ENCODE measurements at regions not wholly inside any gene's neighbourhood (a gene's known extent, or its start where the extent isn't known, plus 50 kb on each side); places are given as distances from the start of the nearest gene placed in this dataset.

DNA sequence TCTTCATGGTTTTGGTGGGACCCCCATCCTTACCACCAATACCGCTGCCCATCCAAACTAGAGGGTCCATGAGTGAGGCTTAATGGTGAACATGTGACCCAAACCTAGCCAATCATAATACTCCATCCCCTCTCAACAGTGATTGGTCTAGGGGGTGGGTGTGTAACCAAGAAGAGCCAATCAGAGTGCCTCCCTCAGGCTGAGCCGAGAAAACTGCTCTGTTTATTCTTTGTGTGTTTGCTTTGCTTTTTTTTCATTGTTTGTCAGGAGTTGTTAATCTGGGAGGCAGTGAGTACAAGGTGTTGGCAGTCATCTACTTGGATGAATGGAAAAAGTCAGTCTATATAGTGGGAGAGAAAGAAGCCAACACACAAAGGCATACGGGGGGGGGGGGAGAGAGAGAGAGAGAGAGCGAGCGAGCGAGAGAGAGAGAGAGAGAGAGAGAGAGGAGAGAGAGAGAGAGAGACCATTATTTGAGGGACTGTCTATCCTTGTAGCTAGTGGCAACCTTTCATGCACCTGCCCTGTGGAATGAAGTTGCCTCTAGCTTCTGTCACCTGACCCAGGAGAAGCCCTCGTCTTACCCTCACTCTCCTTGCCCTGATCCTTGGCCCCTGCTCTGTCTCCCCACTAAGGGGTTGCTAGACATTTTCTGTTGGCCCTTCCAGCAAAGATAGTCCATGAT lies 441.7 kb downstream of the TYW1 start:
- CTCF ChIA-PET (ENCODE audit: partially characterized antibody): interaction anchor here (0.6 to 1.5 kb wide), 2 partner anchors 8 to 60 kb away, joined by 3 to 5 read pairs; no protein-coding TSS in a partner anchor
- Histone ChIP-seq H3K9me3 (ENCODE audit: insufficient read depth in 2 of 2, low read depth in 1 of 2, low read length in 1 of 2) (peaks cover 5 to 13% of the 10 kb centered on the region in 2 experiments; a peak in 3 of 4 replicates), H2BK5ac (ENCODE audit: low read depth, low read length) (no peak overlapping the region), H2AFZ (ENCODE audit: low read length) (peak overlapping the region; percentile 28; the same call in 1 of the 2 replicates), H3K4me3 (ENCODE audit: extremely low read depth in 1 of 4, insufficient read depth in 2 of 4, low read depth in 3 of 4, low read length in 4 of 4) (no peak overlapping the region), H3K18ac (ENCODE audit: extremely low read depth, low read length) (no peak overlapping the region), H3K4me2 (ENCODE audit: insufficient read depth in 1 of 2, low read depth in 2 of 2, low read length in 2 of 2) (no peak overlapping the region; a peak in 1 of 4 replicates), H2BK15ac (ENCODE audit: low read length) (no peak overlapping the region), H3K27me3 (replicated peaks in 1 of 4; ENCODE audit: control insufficient read depth in 3 of 4, extremely low read depth in 1 of 4, insufficient read depth in 3 of 4, low read length in 3 of 4) (no peaks in the 10 kb centered on the region), H4K20me1 (replicated peaks in 1 of 2; ENCODE audit: control insufficient read depth in 1 of 2, insufficient read depth in 2 of 2, low read length in 2 of 2) (no peaks in the 10 kb centered on the region), H2BK120ac (replicated peaks; ENCODE audit: low read depth, low read length) (no peak overlapping the region), H3K56ac (replicated peaks; ENCODE audit: insufficient read length, low read depth, low read length) (no peak overlapping the region), H3K14ac (ENCODE audit: insufficient read length) (no peak overlapping the region), H2BK12ac (ENCODE audit: low read depth, low read length) (no peak overlapping the region), H4K8ac (ENCODE audit: extremely low read depth, insufficient read depth, low read length) (no peak overlapping the region), H3K9ac (replicated peaks in 1 of 4; ENCODE audit: extremely low read depth in 1 of 4, low read depth in 3 of 4, low read length in 3 of 4) (no peak overlapping the region), H3K4ac (replicated peaks; ENCODE audit: insufficient read length, low read depth, low read length) (no peak overlapping the region), H4K91ac (replicated peaks; ENCODE audit: insufficient read length, low read length) (no peak overlapping the region), H2AK5ac (ENCODE audit: low read depth, low read length) (no peak overlapping the region), H3K23ac (ENCODE audit: insufficient read length) (no peak overlapping the region), H3K79me1 (ENCODE audit: low read depth, low read length) (no peaks in the 10 kb centered on the region), H3K27ac (ENCODE audit: low read depth, low read length) (no peak overlapping the region), H3K36me3 (ENCODE audit: control insufficient read depth in 2 of 4, insufficient read depth in 4 of 4, low read length in 3 of 4) (no peaks in the 10 kb centered on the region), H3K4me1 (replicated peaks in 1 of 4; ENCODE audit: control insufficient read depth in 3 of 4, insufficient read depth in 4 of 4, low read length in 3 of 4) (peaks cover 2 to 5% (median 4%) of the 10 kb centered on the region in 4 experiments; a peak in 6 of 7 replicates), H2BK20ac (ENCODE audit: low read length) (0 out of 2 replicates have a peak overlapping the region, but pooled peaks have one; percentile 43), H4K5ac (ENCODE audit: insufficient read length, low read depth, low read length) (no peak overlapping the region), H3K79me2 (ENCODE audit: control insufficient read depth in 1 of 2, insufficient read depth in 2 of 2, low read length in 2 of 2) (no peaks in the 10 kb centered on the region), H3K23me2 (ENCODE audit: low read depth, low read length) (no peaks in the 10 kb centered on the region)
- WGBS, 2 experiments (ENCODE audit: extremely low coverage in 1 of 2, insufficient coverage in 1 of 2, insufficient read length in 1 of 2, insufficient replicate concordance in 2 of 2, low coverage in 1 of 2, low lambda C conversion rate in 2 of 2, missing lambda C conversion rate in 1 of 2): 92% methylated on average over 3 of the region's 7 CpGs; no CpG with 5 or more reads in 1 of the 2 experiments
- POLR2A ChIA-PET (ENCODE audit: partially characterized antibody): interaction anchor here (1.0 to 1.4 kb wide), 3 partner anchors 24 to 46 kb away, joined by 3 to 4 read pairs (median 3); no protein-coding TSS in a partner anchor
- TF ChIP-seq JUND (IDR thresholded peaks at IDR 0.05; ENCODE audit: low read length) (peak; percentile 77), BACH1 (IDR thresholded peaks at IDR 0.05; ENCODE audit: low read length) (no peak)
- FAIRE-seq: no peak
- DNase-seq (ENCODE audit: low read depth in 1 of 2, low spot score in 2 of 2): no peak

Measured in H1 (cell line).